ENCODE measurements at regions not wholly inside any gene's neighbourhood (a gene's known extent, or its start where the extent isn't known, plus 50 kb on each side); places are given as distances from the start of the nearest gene placed in this dataset.
A peak's percentile ranks its signal among the peaks of the same experiment; 100 is the strongest.

- no peak for DNase-seq (ENCODE audit: low spot score)
- in situ Hi-C loops (cut with MboI; ENCODE audit: low sequenced_read_pairs, unreplicated experiment): no loop called here
- no peak for TF ChIP-seq CTCF (IDR thresholded peaks at IDR 0.05; ENCODE audit: borderline replicate concordance, control extremely low read depth, extremely low read depth, insufficient read depth, missing control alignments)
Observed at GRCh38 chr3:20516311-20516710, 330.3 kb upstream of the SGO1 start.

- DNase-seq (ENCODE audit: low spot score): no peak
- in situ Hi-C loops (cut with MboI; ENCODE audit: low sequenced_read_pairs, unreplicated experiment): no loop called here
- TF ChIP-seq CTCF (IDR thresholded peaks at IDR 0.05; ENCODE audit: borderline replicate concordance, control extremely low read depth, extremely low read depth, insufficient read depth, missing control alignments): no peak
Observed at GRCh38 chr3:20515834-20516233, 329.8 kb upstream of the SGO1 start.

GRCh38 chr3:20511863-20512505 lies 326.0 kb upstream of the SGO1 start:
- in situ Hi-C loops (cut with MboI; ENCODE audit: low sequenced_read_pairs, unreplicated experiment): no loop called here
- peak; percentile 75 for TF ChIP-seq CTCF (IDR thresholded peaks at IDR 0.05; ENCODE audit: borderline replicate concordance, control extremely low read depth, extremely low read depth, insufficient read depth, missing control alignments)
- peak; percentile 23 for DNase-seq (ENCODE audit: low spot score)

GRCh38 chr3:20510396-20510795 lies 324.4 kb upstream of the SGO1 start:
- no peak for TF ChIP-seq CTCF (IDR thresholded peaks at IDR 0.05; ENCODE audit: borderline replicate concordance, control extremely low read depth, extremely low read depth, insufficient read depth, missing control alignments)
- in situ Hi-C loops (cut with MboI; ENCODE audit: low sequenced_read_pairs, unreplicated experiment): no loop called here
- DNase-seq (ENCODE audit: low spot score): no peak

GRCh38 chr3:20503394-20504082 lies 317.5 kb upstream of the SGO1 start:
- no peak for TF ChIP-seq CTCF (IDR thresholded peaks at IDR 0.05; ENCODE audit: borderline replicate concordance, control extremely low read depth, extremely low read depth, insufficient read depth, missing control alignments)
- in situ Hi-C loops (cut with MboI; ENCODE audit: low sequenced_read_pairs, unreplicated experiment): no loop called here
- no peak for DNase-seq (ENCODE audit: low spot score)

- TF ChIP-seq CTCF (IDR thresholded peaks at IDR 0.05; ENCODE audit: borderline replicate concordance, control extremely low read depth, extremely low read depth, insufficient read depth, missing control alignments): no peak
- no peak for DNase-seq (ENCODE audit: low spot score)
- in situ Hi-C loops (cut with MboI; ENCODE audit: low sequenced_read_pairs, unreplicated experiment): no loop called here
Observed at GRCh38 chr3:20490996-20491395, 305.0 kb upstream of the SGO1 start.

All from GM13976 (cell line).